Skeletal muscle cell (primary cell): ENCODE measurements at regions not wholly inside any gene's neighbourhood (a gene's known extent, or its start where the extent isn't known, plus 50 kb on each side); places are given as distances from the start of the nearest gene placed in this dataset.

Experiments used
- DNase-seq: peaks from one replicate; pipeline ENCODE4 v3.0.0-alpha.2; 2010; ENCODE audit warnings: low read depth
- H3K4me3 ChIP-seq: 2 replicates; pipeline ENCODE4 v1.5.1; 2011; ENCODE audit warnings: low read depth, mild to moderate bottlenecking, control low read depth, low read length, moderate library complexity

DNA sequence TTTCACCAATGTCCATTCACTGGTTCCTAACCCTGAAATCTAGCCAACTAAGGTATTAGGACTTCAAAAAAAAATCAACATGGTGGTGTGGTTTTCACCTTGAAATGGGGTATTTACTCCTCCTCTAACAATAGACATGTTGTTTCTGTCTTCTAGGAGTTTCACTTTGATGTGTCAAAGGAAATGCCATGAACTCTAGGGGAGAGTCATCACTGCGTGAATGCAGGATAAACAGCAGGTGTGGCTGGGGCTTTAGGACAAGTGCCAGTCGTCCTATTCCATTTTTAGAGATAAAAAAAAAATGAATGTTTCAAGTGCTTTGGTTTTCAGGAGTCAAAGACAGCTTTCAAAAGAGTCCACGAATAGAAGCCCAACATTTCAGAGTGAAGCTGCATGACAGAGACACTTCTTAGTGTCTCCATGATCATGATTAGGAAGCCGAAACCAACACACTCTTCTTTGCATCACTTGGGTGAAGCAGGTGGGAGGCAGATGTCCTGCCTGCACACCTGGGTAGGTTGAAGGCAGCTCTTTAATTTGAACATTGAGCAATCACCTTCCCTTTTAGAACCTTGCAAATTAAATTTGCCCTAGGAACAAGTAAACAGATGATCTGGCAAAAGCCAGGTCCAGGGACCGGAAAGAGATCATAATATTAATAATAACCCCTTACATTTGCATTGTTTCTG lies 328.5 kb upstream of the PRDM1 start:
- no peak for DNase-seq
- H3K4me3 ChIP-seq: no peak overlapping the region

- no peak for DNase-seq
- H3K4me3 ChIP-seq: no peak overlapping the region
Observed at GRCh38 chr6:105755885-105756284, 330.3 kb upstream of the PRDM1 start.

DNA sequence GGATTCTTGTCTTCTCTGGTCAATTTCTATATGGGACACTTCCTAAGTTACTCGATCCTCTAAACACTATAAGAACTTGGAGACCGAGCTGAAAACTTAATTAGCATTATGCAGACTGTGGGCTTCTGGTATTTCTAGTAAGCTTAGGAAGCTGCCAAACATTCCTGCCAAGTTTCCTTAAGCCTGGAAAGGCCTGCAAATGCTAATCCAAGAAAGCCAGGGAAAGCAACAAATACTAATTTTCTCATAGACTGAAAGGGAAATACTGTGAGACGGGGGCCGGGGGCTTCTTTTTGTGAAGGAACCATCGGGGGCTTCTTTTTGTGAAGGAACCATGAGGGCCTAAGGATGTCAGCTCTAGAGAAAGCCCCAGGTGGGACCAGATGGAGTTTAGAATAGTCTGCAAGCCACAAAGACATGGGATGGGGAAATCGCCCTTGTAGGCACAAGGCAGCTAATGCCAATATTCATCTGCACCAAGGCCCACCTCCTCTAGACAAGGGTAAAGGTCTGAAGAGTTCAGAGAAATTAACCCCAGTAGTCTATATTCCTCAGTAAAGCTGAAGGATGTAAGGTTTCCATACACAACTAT lies 332.4 kb upstream of the PRDM1 start:
- DNase-seq: no peak
- H3K4me3 ChIP-seq: no peak overlapping the region

- no peak for DNase-seq
Observed at GRCh38 chr6:105753207-105753606, 332.9 kb upstream of the PRDM1 start.

DNA sequence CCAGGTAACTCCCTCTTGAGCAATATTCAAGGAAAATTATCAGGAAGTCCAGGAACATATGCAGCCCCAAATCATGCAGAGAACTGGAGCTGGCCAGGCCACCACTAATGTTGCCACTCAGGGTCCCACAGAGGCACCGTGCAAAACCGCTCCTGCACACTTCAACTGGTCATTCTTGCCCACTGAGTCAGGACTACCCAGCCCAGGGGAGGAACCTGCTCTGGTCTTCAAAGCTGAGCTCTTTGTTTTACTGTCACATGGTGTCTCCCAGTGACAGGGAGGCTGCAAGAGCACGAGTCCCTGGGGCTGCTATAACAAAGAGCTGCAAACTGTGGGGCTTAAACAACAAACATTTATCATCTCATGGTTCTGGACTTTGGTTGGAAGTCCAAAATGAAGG lies 336.0 kb upstream of the PRDM1 start:
- no peak for DNase-seq
- no peak overlapping the region for H3K4me3 ChIP-seq

More at GRCh38 chr6:105753207-105753606, 332.9 kb upstream of the PRDM1 start:
- H3K4me3 ChIP-seq: no peak overlapping the region

GRCh38 chr6:105748737-105749161 lies 337.4 kb upstream of the PRDM1 start:
- no peak overlapping the region for H3K4me3 ChIP-seq
- DNase-seq: peak; percentile 41

- DNase-seq: no peak
- H3K4me3 ChIP-seq: no peak overlapping the region
Observed at GRCh38 chr6:105747823-105748405, 338.2 kb upstream of the PRDM1 start.

DNA sequence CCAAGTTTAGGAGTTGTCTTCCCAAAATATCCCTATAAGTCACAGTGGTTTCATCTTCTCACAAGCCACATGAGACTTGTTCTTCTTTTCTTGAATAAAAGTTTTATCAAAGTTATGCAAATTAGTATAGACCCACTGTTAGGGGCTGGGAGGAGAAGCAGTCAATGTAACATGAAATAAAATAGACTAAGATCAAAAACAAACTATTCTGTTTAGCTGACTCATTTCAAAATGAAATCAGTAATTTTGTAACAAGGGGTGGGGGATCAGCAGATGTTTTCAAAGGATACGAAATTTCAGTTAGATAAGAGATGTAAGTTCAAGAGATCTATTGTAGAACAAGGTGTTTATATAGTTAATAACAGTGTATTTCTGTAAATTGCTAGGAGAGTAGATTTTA lies 339.6 kb upstream of the PRDM1 start:
- no peak overlapping the region for H3K4me3 ChIP-seq
- DNase-seq: no peak

- H3K4me3 ChIP-seq: no peak overlapping the region
- no peak for DNase-seq
Observed at GRCh38 chr6:105746130-105746505, 340.0 kb upstream of the PRDM1 start.

GRCh38 chr6:105745464-105746129 lies 340.5 kb upstream of the PRDM1 start:
- no peak overlapping the region for H3K4me3 ChIP-seq
- no peak for DNase-seq

DNA sequence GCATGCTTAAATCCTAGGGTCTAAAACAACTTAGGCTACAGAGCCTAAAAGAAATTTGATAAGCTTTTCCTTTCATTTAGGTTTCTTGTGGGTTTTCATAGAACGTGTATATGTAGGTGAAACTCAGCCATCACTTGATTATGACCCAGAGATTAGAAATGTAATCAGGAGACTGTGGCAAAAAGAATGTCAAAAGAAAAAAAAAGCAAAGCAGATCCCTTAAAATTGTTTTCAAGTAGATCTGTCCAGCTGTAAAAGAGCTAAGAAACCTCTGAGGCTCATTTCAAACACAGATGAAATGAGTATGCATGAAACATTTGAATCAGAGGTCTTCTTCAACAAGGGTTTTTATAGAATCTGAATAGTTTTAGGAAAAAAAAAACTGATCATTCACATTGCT lies 341.3 kb upstream of the PRDM1 start:
- no peak for DNase-seq
- H3K4me3 ChIP-seq: no peak overlapping the region

- DNase-seq: no peak
- no peak overlapping the region for H3K4me3 ChIP-seq
Observed at GRCh38 chr6:105740946-105741645, 338.2 kb upstream of the PREP start.

GRCh38 chr6:105739764-105740163 lies 336.9 kb upstream of the PREP start:
- no peak for DNase-seq
- no peak overlapping the region for H3K4me3 ChIP-seq

GRCh38 chr6:105733556-105734162 lies 330.8 kb upstream of the PREP start:
- H3K4me3 ChIP-seq: no peak overlapping the region
- DNase-seq: no peak

GRCh38 chr6:105728995-105729394 lies 326.1 kb upstream of the PREP start:
- DNase-seq: no peak
- no peak overlapping the region for H3K4me3 ChIP-seq

- DNase-seq: no peak
- no peak overlapping the region for H3K4me3 ChIP-seq
Observed at GRCh38 chr6:105726902-105727655, 324.2 kb upstream of the PREP start.

GRCh38 chr6:105714846-105715245 lies 312.0 kb upstream of the PREP start:
- no peak for DNase-seq

DNA sequence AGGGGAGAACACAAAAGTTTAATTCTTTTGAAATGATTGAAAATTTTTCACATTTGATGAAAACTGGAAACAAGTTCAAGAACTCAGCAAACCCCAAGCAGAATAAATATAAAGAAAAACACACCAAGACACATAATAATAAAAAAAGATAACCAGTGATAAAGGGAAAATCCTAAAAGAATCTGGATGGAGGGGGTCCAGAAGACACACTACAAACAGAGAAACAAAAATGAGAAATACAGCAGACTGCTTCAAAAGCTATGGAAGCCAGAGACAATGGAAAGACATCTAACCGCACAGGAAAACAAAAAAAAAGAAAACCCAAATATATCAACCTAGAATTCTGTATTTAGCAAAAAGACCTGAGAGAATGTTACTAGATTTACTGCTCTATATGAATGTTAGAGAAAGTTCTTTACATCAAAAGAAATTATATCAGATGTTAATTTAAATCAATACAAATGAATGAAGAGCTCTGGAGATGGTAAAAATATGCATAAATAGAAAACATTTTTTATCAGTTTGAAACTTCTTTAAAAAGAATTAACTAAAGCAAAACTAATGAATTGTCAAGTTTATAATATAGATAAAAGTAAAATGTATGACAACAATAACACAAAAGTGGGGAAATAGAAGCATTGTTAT lies 310.7 kb upstream of the PREP start:
- H3K4me3 ChIP-seq: no peak overlapping the region
- no peak for DNase-seq

More at GRCh38 chr6:105714846-105715245, 312.0 kb upstream of the PREP start:
- no peak overlapping the region for H3K4me3 ChIP-seq
